Erythroblast (primary cell): ENCODE measurements at regions not wholly inside any gene's neighbourhood (a gene's known extent, or its start where the extent isn't known, plus 50 kb on each side); places are given as distances from the start of the nearest gene placed in this dataset.
"Not testable (repeated sequence)": the region's sequence is repeated elsewhere in the genome, so short reads cannot be mapped to it uniquely, and the experiment has no call there.

Experiments
- DNase-seq, 2 experiments: peaks; one replicate each; lab custom pipeline; 2025; lab: John Stamatoyannopoulos, UW
- GATA1 ChIP-seq: IDR thresholded peaks from 2 replicates; pipeline ENCODE4 v1.6.1; 2011; ENCODE audit warnings: low read depth, mild to moderate bottlenecking, control low read depth, low read length, moderate library complexity
- POLR2A ChIP-seq: IDR thresholded peaks from 2 replicates; pipeline ENCODE4 v1.6.1; 2011; ENCODE audit warnings: mild to moderate bottlenecking, low read length

DNA sequence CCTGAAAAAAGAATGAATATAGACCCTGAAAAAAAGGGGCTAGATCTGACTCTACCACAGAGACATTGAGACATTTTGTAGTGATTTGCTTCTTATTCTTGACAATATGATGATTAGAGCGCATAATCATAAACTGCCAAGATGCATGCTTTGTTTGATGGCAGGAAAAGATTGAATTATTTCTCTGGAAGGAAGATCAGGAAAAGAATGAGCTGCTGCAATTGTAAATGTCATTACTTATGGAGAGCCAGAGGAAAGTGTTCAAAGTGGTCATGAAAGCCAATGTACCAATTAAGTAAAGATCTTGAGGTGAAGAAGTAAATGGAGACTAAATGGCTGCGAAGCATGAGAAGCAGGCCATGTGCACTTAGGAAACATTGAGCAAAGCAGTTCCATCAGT is 126.4 kb upstream of the NXPH2 start:
- no peak for DNase-seq
- TF ChIP-seq POLR2A (no peak), GATA1 (no peak)

DNA sequence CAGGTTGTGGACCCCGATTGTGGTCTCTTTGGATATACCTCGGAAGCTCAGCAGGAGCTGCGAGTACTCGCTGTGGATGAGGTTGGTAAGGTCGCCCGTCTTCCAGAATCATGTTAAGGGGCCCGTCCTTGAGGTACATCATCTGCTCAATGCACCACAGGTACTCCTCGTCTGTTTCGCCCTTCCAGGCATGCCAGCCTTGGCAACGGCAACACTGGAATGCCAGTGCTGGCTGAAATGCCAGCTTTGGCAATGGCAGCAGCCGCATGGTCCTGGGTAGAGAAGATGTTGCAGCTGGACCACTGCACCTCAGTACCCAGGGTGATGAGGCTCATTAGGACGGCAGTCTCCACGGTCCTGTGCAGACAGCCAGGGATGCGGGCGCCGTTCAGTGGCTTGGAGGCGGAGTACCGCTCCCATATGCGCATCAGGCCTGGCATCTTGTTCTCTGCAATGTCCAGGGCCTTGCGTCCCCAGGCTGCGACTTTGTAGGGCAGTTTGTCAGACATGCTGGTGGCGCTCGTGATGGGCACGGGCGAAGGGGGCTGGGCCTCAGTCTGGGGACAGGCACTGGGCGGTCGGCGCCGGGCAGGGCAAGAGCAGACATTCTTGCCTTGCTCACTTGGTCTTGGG is 122.2 kb upstream of the NXPH2 start:
- TF ChIP-seq POLR2A (no peak), GATA1 (no peak)
- DNase-seq, result no peak

DNA sequence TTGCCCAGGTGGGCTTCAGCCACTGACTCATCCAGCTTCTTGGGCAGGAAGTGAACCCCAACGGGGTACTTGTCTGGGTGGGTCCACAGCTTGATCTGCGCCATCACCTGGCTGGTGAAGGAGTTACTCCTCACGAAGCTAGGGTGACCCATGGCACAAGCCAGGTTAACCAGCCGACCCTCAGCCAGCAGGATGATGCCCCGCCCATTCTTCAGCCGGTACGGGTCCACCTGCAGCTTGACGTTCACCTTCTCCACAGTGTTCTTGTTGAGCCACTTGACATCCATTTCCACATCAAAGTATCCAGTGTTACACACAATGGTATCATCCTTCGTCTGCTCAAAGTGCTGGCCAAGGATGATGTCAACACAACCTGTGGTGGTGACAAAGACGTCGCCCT is 121.3 kb upstream of the NXPH2 start:
- TF ChIP-seq POLR2A, result no peak
- TF ChIP-seq GATA1, result no peak

DNA sequence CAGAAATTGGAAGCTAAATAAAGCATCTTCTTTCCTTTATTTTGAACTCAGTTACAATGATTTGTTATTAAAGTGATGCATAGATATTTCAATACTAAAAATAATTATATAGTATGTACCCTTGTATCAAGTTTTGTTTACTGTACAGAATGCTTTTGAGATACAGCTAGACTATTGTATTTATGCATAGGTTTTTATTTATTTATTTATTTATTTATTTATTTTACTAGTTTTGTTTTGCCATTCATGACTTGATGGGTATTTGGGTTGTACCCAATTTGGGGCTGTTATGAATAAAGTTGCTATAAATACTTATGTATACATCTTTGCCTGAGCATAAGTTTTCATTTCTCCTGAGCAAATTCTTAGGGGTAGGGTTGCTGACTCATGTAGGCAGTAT is 118.7 kb upstream of the NXPH2 start:
- TF ChIP-seq POLR2A (no peak), GATA1 (no peak)

More for the DNA sequence above, 121.3 kb upstream of the NXPH2 start:
- DNase-seq, result no peak

DNA sequence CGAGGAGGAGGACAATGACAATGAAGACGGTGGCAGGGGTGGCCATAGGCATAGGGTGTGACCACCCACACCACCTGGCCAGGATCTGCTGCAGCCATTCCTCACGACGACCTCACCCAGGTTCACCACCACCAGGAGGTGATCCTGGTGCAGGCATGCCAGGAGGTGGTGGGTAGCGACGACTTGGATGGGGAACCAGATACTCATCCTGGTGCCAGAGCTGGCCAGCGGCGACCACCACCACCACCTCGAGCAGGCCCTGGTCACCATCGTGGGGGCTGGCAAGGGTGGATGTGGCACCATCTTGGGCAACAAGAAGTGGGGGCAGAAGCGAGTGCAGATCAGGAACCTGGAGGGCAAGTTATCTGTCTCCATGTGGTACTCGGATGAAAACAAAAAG is 117.1 kb upstream of the NXPH2 start:
- TF ChIP-seq POLR2A (no peak), GATA1 (no peak)
- DNase-seq, result no peak

More for the DNA sequence above, 118.7 kb upstream of the NXPH2 start:
- no peak for DNase-seq

DNA sequence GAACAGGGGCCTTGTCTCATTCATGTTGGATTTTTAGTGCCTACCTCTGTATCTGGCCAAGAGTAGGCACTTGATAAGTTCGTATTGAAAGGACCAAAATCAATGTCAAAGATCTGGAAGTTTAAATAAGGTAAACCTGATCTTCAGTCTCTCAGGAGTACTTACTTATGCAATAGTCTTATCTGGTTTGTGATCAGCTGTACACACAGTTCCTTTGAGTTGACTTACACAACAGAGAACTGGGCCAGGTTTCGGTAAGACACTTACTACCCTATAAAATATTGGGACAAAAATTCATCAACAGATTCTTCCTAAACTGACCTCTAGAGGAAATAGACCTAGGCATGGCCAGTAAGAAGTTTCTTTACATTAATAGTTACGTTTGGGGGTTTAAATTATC is 113.6 kb upstream of the NXPH2 start:
- TF ChIP-seq GATA1 (no peak), POLR2A (no peak)
- no peak for DNase-seq

DNA sequence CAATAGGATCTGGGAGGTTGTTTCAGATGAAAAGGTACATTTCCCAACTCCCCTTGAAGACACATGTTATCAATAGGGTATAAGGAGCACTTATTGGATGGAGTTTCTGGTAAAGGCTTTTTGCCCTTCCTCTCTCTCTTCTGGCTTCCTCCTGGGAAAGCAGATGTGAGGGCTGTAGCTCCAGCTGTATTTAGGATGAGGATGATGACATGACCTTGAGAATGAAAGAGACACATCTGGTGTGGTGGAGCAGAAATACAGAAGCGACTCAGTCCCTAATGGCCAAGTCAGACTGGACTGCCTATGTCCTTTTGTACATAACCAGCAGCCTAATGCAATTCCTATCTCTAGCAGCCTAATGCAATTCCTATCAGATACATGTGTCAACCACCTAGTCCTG is 100.9 kb upstream of the NXPH2 start:
- DNase-seq, result no peak
- no peak for TF ChIP-seq POLR2A
- TF ChIP-seq GATA1, result no peak

DNA sequence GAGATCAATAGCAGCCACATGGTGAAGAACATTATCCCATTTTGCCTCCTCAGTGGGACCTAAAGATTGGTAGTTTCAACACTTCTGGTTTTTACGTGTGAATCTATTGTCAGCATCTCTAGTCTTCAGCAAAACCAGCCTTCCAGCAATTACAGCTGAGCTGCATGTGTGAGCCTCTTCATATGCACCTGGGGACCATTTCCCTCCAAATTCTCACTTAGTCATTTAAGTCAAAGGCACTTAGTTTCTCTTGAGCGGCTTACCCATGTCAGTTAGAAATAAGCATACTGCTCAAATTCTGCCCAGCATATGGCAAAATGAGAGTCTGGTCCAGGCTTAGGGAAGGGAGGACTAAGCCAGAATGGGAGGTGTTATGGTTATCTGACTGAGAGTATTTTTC is 99.7 kb upstream of the NXPH2 start:
- no peak for TF ChIP-seq GATA1
- TF ChIP-seq POLR2A, result no peak
- no peak for DNase-seq

DNA sequence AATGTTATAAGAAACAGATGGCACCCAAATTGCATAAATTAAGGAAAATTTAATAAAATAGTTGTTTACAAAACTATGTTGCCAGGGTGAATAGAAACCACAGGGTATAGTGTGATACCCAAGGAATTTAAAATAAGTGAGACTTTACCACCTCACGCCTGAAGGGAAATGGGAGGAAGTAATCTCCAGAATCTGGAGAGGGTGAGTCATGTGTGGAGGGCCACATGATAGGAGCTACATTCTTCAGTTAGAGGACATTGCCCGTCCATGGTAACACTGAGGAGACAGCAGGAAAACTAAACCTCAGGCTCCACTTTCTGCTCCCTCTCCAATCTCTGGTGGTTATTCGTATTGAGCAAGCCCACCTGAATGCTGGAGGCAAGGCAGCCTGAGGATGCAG is 97.2 kb upstream of the NXPH2 start:
- DNase-seq, result no peak

DNA sequence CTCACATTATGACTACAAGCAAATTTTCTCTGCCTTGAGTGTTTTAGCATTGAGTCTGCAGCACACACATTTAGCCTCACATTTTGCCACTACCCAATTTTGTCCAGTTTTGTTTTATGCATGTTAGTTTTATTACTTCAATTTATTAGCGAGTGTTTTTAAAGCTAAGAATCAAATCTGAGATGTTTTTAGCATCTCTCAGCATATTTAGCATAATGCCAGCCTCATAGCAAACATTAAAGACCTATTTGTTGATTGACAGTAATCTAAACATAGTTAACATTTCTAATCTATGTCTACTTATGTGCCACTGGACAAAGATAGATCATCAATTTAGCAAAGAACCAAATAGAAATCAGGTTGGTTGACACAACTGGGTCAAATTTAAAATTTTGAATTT is 94.1 kb upstream of the NXPH2 start:
- DNase-seq, result no peak
- TF ChIP-seq GATA1 (no peak), POLR2A (no peak)

More for the DNA sequence above, 97.2 kb upstream of the NXPH2 start:
- TF ChIP-seq POLR2A (no peak), GATA1 (no peak)

DNA sequence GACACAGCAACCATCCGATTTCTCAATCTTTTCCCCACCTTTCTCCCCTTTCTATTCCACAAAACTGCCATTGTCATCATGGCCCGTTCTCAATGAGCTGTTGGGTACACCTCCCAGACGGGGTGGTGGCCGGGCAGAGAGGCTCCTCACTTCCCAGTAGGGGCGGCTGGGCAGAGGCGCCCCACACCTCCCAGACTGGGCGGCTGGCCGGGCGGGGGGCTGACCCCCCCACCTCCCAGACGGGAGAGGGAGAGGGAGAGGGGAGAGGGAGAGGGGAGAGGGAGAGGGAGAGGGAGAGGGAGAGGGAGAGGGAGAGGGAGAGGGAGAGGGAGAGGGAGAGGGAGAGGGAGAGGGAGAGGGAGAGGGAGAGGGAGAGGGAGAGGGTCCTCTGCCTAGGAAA is 91.9 kb upstream of the NXPH2 start:
- DNase-seq, result not testable (repeated sequence)

DNA sequence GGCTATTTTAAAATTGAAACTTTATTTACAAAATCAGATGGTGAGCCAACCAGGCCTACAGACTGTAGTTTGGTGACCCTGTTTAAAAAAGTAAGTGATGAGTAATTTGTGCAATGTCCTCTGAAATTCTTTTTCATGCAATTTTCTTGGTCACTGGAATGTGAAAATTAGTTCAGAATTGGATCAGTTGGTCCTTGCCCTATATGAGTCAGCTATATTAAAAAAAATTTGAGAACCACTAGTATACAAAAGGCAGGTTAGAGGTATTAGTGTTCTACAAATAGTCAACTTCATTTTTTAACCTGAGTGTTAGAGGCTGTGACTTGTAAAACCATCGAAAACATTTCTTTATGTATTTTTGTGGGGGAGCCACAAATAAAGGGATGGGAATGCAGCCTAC is 91.1 kb upstream of the NXPH2 start:
- DNase-seq, result no peak
- TF ChIP-seq GATA1, result no peak
- TF ChIP-seq POLR2A, result no peak

DNA sequence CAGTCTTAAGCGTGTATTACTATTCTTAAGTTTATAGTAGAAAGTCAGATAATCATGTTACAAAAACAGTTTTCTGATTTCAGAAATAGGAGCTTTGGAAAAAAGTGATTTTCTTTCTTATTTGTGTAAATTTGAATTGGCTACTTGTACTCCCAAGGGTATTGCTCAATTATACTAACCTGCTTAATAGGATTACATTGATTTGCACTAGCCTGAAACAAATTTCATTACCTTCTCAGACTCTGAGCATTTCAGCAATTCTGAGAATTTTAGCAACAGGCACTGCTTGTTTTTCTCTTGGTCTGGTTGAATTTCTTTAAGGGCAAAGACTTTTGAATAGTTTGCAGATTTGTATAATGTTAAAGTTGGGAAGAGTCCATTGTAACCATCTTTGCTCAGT is 87.2 kb upstream of the NXPH2 start:
- DNase-seq, result no peak
- no peak for TF ChIP-seq GATA1
- no peak for TF ChIP-seq POLR2A

DNA sequence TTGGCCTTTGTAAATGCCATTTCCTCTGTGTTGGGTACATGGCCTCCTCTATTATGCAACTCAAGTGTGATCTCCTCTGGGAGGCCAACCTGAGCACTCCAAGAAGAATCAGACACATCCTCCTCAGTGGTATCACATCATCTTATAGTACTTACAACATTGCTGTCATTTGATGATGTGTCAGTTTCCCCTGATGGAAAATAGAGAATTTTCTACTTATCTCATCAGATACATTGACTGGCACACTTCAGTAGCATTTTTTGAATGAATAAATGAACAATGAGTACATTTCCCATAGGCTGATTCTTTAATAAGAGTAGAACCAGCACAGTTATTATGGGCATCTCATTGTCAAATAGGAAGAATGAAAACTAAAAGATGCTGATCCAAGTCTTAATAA is 86.6 kb upstream of the NXPH2 start:
- no peak for DNase-seq
- no peak for TF ChIP-seq POLR2A

DNA sequence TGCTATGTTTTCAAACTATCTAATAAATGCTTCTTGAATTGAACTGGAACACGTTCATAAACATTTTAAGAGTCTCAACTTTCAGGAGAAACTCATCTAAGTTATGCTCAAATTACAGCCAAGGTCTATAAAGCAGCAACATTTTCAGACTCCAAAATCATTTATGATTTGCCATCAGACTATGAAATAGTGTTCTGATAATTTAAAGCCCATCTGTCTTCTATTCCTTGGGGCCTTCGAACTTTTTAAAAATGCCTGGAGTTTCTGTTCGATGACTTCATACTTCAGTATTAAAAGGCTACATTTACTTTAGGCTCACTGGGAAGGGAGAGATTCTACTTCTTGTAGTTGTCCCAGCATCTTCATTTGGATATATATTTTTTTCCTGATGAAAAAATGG is 73.6 kb upstream of the NXPH2 start:
- DNase-seq, result no peak
- no peak for TF ChIP-seq POLR2A
- TF ChIP-seq GATA1, result no peak

DNA sequence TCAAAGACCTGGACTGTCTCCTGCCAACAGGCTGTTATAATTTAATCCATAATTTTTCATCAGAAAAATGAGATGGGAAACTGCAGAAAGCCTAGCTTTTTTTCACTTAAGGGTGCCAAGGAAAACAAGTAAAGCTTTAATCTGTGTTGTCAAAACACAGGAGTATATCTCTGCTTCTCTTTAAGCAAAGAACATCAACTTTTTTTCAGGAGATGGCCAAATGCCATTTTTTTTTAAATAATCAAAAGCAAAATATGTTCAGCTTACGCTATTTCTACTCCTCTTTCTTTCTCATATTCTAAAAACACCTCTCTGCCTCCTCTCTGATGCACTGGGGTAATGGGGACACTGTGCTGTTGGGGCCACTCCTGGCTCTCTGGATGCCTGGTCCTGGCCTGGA is 73.1 kb upstream of the NXPH2 start:
- TF ChIP-seq POLR2A, result no peak
- no peak for TF ChIP-seq GATA1
- DNase-seq, result no peak
